ENCODE measurements at regions not wholly inside any gene's neighbourhood (a gene's known extent, or its start where the extent isn't known, plus 50 kb on each side); places are given as distances from the start of the nearest gene placed in this dataset.

DNA sequence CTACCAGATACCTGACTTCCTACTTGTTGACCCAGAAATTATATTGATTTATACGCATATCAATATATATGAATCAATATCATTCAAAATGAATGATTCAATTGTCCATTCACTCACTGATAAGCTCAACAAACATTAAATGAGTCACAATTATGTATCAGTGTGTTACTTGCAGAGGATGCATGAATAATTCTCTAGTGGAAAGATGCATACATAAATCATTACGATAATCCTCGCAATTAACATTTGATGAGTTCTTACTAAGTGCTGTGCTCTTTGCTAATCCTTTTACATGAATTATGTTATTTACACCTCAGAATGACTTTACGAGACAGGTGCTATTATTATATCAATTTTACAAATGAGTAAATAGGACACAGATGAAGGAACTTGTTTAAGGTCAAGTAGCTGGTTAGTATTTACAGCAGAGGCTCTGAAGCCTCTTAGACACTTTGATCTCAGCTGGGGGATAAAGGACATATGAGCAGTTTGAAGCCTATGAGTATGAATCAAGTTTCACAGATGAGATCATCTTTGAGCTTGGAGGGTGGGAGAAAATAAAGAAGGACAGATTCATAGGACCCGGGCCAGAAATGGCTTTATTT, 112.8 kb upstream of the ADAMTS5 start:
- H3K4me1 Mint-ChIP-seq: peaks cover 10% of the 10 kb centered on the region; the same call in 1 of the 2 replicates
- H3K27ac Mint-ChIP-seq: no peak overlapping the region
- CTCF ChIA-PET: no interaction called here
- POLR2A ChIA-PET: no interaction called here
- no peaks in the 10 kb centered on the region for H3K27me3 Mint-ChIP-seq (ENCODE audit: low read depth)
- TF ChIP-seq, protein P1, sequence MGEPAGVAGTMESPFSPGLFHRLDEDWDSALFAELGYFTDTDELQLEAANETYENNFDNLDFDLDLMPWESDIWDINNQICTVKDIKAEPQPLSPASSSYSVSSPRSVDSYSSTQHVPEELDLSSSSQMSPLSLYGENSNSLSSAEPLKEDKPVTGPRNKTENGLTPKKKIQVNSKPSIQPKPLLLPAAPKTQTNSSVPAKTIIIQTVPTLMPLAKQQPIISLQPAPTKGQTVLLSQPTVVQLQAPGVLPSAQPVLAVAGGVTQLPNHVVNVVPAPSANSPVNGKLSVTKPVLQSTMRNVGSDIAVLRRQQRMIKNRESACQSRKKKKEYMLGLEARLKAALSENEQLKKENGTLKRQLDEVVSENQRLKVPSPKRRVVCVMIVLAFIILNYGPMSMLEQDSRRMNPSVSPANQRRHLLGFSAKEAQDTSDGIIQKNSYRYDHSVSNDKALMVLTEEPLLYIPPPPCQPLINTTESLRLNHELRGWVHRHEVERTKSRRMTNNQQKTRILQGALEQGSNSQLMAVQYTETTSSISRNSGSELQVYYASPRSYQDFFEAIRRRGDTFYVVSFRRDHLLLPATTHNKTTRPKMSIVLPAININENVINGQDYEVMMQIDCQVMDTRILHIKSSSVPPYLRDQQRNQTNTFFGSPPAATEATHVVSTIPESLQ (CRISPR knock-in tag; IDR thresholded peaks at IDR 0.05): no peak
- TF ChIP-seq, protein P2, sequence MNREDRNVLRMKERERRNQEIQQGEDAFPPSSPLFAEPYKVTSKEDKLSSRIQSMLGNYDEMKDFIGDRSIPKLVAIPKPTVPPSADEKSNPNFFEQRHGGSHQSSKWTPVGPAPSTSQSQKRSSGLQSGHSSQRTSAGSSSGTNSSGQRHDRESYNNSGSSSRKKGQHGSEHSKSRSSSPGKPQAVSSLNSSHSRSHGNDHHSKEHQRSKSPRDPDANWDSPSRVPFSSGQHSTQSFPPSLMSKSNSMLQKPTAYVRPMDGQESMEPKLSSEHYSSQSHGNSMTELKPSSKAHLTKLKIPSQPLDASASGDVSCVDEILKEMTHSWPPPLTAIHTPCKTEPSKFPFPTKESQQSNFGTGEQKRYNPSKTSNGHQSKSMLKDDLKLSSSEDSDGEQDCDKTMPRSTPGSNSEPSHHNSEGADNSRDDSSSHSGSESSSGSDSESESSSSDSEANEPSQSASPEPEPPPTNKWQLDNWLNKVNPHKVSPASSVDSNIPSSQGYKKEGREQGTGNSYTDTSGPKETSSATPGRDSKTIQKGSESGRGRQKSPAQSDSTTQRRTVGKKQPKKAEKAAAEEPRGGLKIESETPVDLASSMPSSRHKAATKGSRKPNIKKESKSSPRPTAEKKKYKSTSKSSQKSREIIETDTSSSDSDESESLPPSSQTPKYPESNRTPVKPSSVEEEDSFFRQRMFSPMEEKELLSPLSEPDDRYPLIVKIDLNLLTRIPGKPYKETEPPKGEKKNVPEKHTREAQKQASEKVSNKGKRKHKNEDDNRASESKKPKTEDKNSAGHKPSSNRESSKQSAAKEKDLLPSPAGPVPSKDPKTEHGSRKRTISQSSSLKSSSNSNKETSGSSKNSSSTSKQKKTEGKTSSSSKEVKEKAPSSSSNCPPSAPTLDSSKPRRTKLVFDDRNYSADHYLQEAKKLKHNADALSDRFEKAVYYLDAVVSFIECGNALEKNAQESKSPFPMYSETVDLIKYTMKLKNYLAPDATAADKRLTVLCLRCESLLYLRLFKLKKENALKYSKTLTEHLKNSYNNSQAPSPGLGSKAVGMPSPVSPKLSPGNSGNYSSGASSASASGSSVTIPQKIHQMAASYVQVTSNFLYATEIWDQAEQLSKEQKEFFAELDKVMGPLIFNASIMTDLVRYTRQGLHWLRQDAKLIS (CRISPR knock-in tag; IDR thresholded peaks at IDR 0.05; ENCODE audit: borderline replicate concordance): no peak
- TF ChIP-seq, protein P3, sequence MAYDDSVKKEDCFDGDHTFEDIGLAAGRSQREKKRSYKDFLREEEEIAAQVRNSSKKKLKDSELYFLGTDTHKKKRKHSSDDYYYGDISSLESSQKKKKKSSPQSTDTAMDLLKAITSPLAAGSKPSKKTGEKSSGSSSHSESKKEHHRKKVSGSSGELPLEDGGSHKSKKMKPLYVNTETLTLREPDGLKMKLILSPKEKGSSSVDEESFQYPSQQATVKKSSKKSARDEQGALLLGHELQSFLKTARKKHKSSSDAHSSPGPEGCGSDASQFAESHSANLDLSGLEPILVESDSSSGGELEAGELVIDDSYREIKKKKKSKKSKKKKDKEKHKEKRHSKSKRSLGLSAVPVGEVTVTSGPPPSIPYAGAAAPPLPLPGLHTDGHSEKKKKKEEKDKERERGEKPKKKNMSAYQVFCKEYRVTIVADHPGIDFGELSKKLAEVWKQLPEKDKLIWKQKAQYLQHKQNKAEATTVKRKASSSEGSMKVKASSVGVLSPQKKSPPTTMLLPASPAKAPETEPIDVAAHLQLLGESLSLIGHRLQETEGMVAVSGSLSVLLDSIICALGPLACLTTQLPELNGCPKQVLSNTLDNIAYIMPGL (CRISPR knock-in tag; IDR thresholded peaks at IDR 0.05): no peak
- TF ChIP-seq SMAD4 (CRISPR knock-in tag; IDR thresholded peaks at IDR 0.05) (no peak), GABPB1 (CRISPR knock-in tag; IDR thresholded peaks at IDR 0.05) (no peak), CREM (CRISPR knock-in tag; IDR thresholded peaks at IDR 0.05) (no peak), JUN (CRISPR knock-in tag; IDR thresholded peaks at IDR 0.05) (no peak)
- no peak overlapping the region for H3K4me3 Mint-ChIP-seq
- DNase-seq (ENCODE audit: low spot score): no peak
- no peak for ATAC-seq
- no peaks in the 10 kb centered on the region for H3K9me3 Mint-ChIP-seq
- no peaks in the 10 kb centered on the region for H3K36me3 Mint-ChIP-seq

DNA sequence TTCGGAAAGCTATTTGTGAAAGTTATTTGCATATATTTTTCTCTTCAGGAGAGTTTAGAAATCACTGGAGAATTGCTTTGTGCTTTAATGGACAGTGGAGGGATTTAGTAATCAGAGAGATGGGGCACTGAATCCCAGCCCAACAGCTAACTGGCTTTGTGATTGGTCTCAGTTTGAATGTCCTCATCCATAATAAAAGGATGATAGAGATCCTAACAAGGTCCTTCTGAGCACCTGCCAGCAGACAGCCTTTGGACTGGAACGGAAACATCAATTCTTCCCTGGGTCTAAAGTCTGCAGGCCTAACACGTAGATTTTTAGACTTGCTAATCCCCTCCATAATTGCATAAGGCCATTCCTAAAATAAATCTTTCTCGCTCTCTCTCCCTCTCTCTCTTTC, 112.0 kb upstream of the ADAMTS5 start:
- DNase-seq (ENCODE audit: low spot score): no peak
- Mint-ChIP-seq H3K9me3 (no peaks in the 10 kb centered on the region), H3K27me3 (ENCODE audit: low read depth) (no peaks in the 10 kb centered on the region), H3K4me3 (no peak overlapping the region), H3K36me3 (no peaks in the 10 kb centered on the region), H3K4me1 (peaks cover 10% of the 10 kb centered on the region; the same call in 1 of the 2 replicates), H3K27ac (no peak overlapping the region)
- no peak for TF ChIP-seq SOX15 (CRISPR knock-in tag; IDR thresholded peaks at IDR 0.05)
- no peak for TF ChIP-seq PRRX2 (CRISPR knock-in tag; IDR thresholded peaks at IDR 0.05)
- TF ChIP-seq NFYB (CRISPR knock-in tag; conservative IDR thresholded peaks at IDR 0.05; ENCODE audit: low read depth): no peak
- ChIA-PET CTCF (no interaction called here), POLR2A (no interaction called here)
- no peak for ATAC-seq

DNA sequence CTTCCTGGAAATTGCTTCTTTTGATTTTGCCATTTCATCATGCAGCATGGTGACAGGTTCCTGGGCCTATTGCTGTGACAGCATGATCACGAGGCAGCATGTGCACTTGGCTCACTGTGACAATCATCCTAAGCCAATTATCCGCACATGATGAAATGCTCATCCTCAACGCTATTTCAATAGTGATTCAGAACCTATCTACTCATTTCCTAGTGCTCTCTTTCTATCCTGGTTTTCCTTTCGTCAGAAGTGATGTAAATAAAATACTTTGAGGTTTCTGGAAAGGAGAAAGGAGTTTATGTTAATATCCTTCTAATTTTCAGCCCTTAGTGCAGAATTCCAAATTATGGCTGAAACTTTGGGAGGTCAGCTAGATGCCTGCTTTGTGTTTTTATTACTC, 110.6 kb upstream of the ADAMTS5 start:
- no peak for ATAC-seq
- Mint-ChIP-seq H3K4me1 (peaks cover 10% of the 10 kb centered on the region; the same call in 1 of the 2 replicates), H3K27me3 (ENCODE audit: low read depth) (no peaks in the 10 kb centered on the region), H3K4me3 (no peak overlapping the region), H3K36me3 (no peaks in the 10 kb centered on the region), H3K27ac (no peak overlapping the region), H3K9me3 (no peaks in the 10 kb centered on the region)
- no peak for TF ChIP-seq ZNF121 (CRISPR knock-in tag; IDR thresholded peaks at IDR 0.05)
- no peak for TF ChIP-seq ZNF232 (CRISPR knock-in tag; IDR thresholded peaks at IDR 0.05)
- no peak for TF ChIP-seq SOX15 (CRISPR knock-in tag; IDR thresholded peaks at IDR 0.05)
- TF ChIP-seq MYBL2 (CRISPR knock-in tag; IDR thresholded peaks at IDR 0.05): no peak
- TF ChIP-seq ZNF263 (CRISPR knock-in tag; IDR thresholded peaks at IDR 0.05; ENCODE audit: low read depth): no peak
- TF ChIP-seq, protein P4, sequence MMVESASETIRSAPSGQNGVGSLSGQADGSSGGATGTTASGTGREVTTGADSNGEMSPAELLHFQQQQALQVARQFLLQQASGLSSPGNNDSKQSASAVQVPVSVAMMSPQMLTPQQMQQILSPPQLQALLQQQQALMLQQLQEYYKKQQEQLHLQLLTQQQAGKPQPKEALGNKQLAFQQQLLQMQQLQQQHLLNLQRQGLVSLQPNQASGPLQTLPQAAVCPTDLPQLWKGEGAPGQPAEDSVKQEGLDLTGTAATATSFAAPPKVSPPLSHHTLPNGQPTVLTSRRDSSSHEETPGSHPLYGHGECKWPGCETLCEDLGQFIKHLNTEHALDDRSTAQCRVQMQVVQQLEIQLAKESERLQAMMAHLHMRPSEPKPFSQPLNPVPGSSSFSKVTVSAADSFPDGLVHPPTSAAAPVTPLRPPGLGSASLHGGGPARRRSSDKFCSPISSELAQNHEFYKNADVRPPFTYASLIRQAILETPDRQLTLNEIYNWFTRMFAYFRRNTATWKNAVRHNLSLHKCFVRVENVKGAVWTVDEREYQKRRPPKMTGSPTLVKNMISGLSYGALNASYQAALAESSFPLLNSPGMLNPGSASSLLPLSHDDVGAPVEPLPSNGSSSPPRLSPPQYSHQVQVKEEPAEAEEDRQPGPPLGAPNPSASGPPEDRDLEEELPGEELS (CRISPR knock-in tag; IDR thresholded peaks at IDR 0.05): no peak
- DNase-seq (ENCODE audit: low spot score): no peak
- ChIA-PET CTCF (no interaction called here), POLR2A (no interaction called here)
